SJSA1 (cell line): ENCODE measurements at regions not wholly inside any gene's neighbourhood (a gene's known extent, or its start where the extent isn't known, plus 50 kb on each side); places are given as distances from the start of the nearest gene placed in this dataset.

ENCODE experiments used
- DNase-seq, 2 experiments: peaks; one replicate each; pipeline ENCODE4 v3.0.0-alpha.2; 2015 to 2020; ENCODE audit warnings: low spot score in 2 of 2, low read depth in 1 of 2
- H3K27ac ChIP-seq: fragments of 250-450 bp; sonication (Bioruptor Pico); 2 replicates; pipeline ENCODE4 v1.5.1; 2020; ENCODE audit warnings: mild to moderate bottlenecking, moderate library complexity
- H3K27me3 ChIP-seq: fragments of 250-450 bp; sonication (Bioruptor Pico); replicated peaks from 2 replicates; pipeline ENCODE4 v1.5.1; 2020; ENCODE audit warnings: mild to moderate bottlenecking, moderate library complexity
- H3K36me3 ChIP-seq: fragments of 250-450 bp; sonication (Bioruptor Pico); 2 replicates; pipeline ENCODE4 v1.5.1; 2020; ENCODE audit warnings: mild to moderate bottlenecking
- H3K4me1 ChIP-seq: fragments of 250-450 bp; sonication (Bioruptor Pico); replicated peaks from 2 replicates; pipeline ENCODE4 v1.6.1; 2021; ENCODE audit warnings: mild to moderate bottlenecking
- H3K4me3 ChIP-seq: fragments of 250-450 bp; sonication (Bioruptor Pico); 2 replicates; pipeline ENCODE4 v1.5.1; 2020; ENCODE audit warnings: mild to moderate bottlenecking
- H3K9me3 ChIP-seq: fragments of 250-450 bp; sonication (Bioruptor Pico); replicated peaks from 2 replicates; pipeline ENCODE4 v1.5.1; 2020; ENCODE audit warnings: mild to moderate bottlenecking

GRCh38 chr5:77569409-77569808 is 69.1 kb downstream of the OTP start:
- H3K4me1 ChIP-seq = no peaks in the 10 kb centered on the region
- H3K36me3 ChIP-seq = no peaks in the 10 kb centered on the region
- H3K27ac ChIP-seq = no peak overlapping the region
- H3K9me3 ChIP-seq = no peaks in the 10 kb centered on the region
- peaks cover 20% of the 10 kb centered on the region for H3K27me3 ChIP-seq
- DNase-seq = no peak
- H3K4me3 ChIP-seq = no peak overlapping the region

GRCh38 chr5:77568555-77568954 is 70.0 kb downstream of the OTP start:
- Histone ChIP-seq H3K27ac (no peak overlapping the region), H3K9me3 (no peaks in the 10 kb centered on the region), H3K4me1 (no peaks in the 10 kb centered on the region), H3K36me3 (no peaks in the 10 kb centered on the region), H3K27me3 (peaks cover 20% of the 10 kb centered on the region), H3K4me3 (no peak overlapping the region)
- no peak for DNase-seq

GRCh38 chr5:77568082-77568481 is 70.4 kb downstream of the OTP start:
- H3K27ac ChIP-seq = no peak overlapping the region
- no peaks in the 10 kb centered on the region for H3K4me1 ChIP-seq
- H3K27me3 ChIP-seq = peaks cover 24% of the 10 kb centered on the region
- no peaks in the 10 kb centered on the region for H3K9me3 ChIP-seq
- H3K36me3 ChIP-seq = no peaks in the 10 kb centered on the region
- DNase-seq = no peak
- H3K4me3 ChIP-seq = no peak overlapping the region

- Histone ChIP-seq H3K4me3 (no peak overlapping the region), H3K9me3 (no peaks in the 10 kb centered on the region), H3K27me3 (peaks cover 15% of the 10 kb centered on the region), H3K4me1 (no peaks in the 10 kb centered on the region), H3K36me3 (no peaks in the 10 kb centered on the region), H3K27ac (no peak overlapping the region)
- no peak for DNase-seq
Observed at GRCh38 chr5:77563475-77563874, 71.4 kb upstream of the WDR41 start.

GRCh38 chr5:77561965-77562364 is 69.8 kb upstream of the WDR41 start:
- Histone ChIP-seq H3K9me3 (no peaks in the 10 kb centered on the region), H3K4me1 (no peaks in the 10 kb centered on the region), H3K27ac (no peak overlapping the region), H3K36me3 (no peaks in the 10 kb centered on the region), H3K4me3 (no peak overlapping the region), H3K27me3 (peaks cover 10% of the 10 kb centered on the region)
- DNase-seq = no peak

- peak in 1 of 2 experiments; percentile 12 for DNase-seq
- H3K9me3 ChIP-seq = no peaks in the 10 kb centered on the region
- peaks cover 10% of the 10 kb centered on the region for H3K27me3 ChIP-seq
- no peak overlapping the region for H3K4me3 ChIP-seq
- no peak overlapping the region for H3K27ac ChIP-seq
- H3K36me3 ChIP-seq = no peaks in the 10 kb centered on the region
- H3K4me1 ChIP-seq = no peaks in the 10 kb centered on the region
Observed at GRCh38 chr5:77560677-77561263, 68.7 kb upstream of the WDR41 start.

- no peaks in the 10 kb centered on the region for H3K4me1 ChIP-seq
Observed at GRCh38 chr5:77558266-77558665, 66.2 kb upstream of the WDR41 start.

GRCh38 chr5:77550406-77550805 is 58.3 kb upstream of the WDR41 start:
- Histone ChIP-seq H3K27ac (no peak overlapping the region), H3K27me3 (no peaks in the 10 kb centered on the region), H3K4me1 (no peaks in the 10 kb centered on the region), H3K4me3 (no peak overlapping the region), H3K9me3 (no peaks in the 10 kb centered on the region), H3K36me3 (no peaks in the 10 kb centered on the region)
- DNase-seq = no peak

More at GRCh38 chr5:77558266-77558665, 66.2 kb upstream of the WDR41 start:
- no peak for DNase-seq
- peaks cover 8% of the 10 kb centered on the region for H3K27me3 ChIP-seq
- no peaks in the 10 kb centered on the region for H3K9me3 ChIP-seq
- no peak overlapping the region for H3K27ac ChIP-seq
- H3K36me3 ChIP-seq = no peaks in the 10 kb centered on the region
- H3K4me3 ChIP-seq = no peak overlapping the region

- DNase-seq = no peak
- no peak overlapping the region for H3K4me3 ChIP-seq
- no peaks in the 10 kb centered on the region for H3K4me1 ChIP-seq
- H3K9me3 ChIP-seq = no peaks in the 10 kb centered on the region
- no peak overlapping the region for H3K27ac ChIP-seq
- no peaks in the 10 kb centered on the region for H3K36me3 ChIP-seq
- no peaks in the 10 kb centered on the region for H3K27me3 ChIP-seq
Observed at GRCh38 chr5:77545285-77545684, 53.2 kb upstream of the WDR41 start.
